ENCODE measurements at regions not wholly inside any gene's neighbourhood (a gene's known extent, or its start where the extent isn't known, plus 50 kb on each side); places are given as distances from the start of the nearest gene placed in this dataset.

DNA sequence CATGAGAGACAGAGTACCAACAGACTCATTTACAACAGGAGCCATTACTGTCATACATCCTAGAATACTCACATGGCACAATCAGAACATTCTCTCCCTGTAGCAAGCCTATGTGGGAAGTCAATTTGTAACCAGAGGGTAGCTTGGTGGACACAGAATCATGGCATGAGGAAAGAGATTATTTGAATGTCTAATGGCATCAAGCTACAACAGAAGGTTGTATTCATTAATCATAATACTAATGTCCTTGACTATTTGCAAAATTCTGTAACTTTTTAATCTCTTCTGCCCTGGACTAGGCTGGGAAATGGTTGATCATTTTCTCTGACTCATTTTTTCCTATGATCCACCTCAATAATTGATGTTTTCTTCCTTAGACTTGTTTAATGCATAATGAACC, 345.2 kb upstream of the IL12A start:
- no peak for DNase-seq (ENCODE audit: low read depth, low spot score)

DNA sequence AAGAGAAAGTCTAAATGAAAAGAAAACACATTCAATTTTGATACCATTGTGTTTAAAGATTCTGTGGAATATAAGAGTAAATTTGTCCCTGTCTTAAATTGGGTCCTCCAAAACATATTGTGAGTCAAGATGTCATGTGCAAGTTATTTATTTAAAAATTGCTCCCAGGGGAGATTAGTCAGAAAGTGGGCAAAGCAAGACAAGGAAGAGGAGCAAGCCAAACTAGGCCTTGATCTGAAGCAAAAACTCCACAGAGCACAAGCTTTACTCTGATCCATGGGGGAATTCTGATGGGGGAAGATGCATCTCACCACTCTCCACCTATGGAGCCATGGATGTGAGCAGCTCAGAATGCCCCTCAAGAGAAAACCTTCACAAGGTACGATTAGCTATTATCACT, 342.8 kb upstream of the IL12A start:
- no peak for DNase-seq (ENCODE audit: low read depth, low spot score)

DNA sequence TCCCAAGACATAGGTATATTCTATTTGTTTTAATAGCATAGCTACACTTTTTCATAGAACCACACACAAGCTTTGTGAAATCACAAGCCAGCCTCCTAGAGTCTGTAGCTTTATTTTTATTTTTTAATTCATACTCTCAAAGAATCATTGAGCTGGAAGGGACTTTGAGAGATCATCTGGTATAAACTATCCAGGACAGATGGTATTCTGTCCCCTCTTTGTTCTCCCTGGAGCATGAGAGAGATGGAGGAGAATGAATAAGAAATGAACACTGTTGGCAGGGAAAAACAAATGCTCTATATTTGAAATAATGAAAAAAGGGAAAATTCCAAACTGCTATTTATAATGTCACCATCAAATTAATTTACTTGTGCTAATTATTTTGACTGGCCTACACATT, 338.7 kb upstream of the IL12A start:
- DNase-seq (ENCODE audit: low read depth, low spot score): no peak

DNA sequence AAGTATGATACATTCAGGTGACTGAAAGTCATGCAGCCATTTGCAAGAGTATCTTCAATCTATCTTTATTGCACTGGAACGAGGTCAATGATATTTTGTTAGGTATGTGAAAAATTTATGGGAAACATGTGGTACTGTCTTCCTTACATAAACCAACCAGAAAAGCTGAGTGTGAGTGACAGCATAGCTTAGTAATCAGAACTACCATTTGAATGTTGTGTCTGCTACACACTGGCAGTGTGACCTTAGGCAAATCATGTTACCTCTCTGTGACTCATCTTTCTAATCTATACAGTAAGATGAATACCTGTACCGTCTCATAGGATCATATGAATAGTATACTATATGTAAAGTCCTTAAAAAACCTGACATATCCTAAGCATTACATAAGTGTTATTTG, 337.9 kb upstream of the IL12A start:
- DNase-seq (ENCODE audit: low read depth, low spot score): no peak

DNA sequence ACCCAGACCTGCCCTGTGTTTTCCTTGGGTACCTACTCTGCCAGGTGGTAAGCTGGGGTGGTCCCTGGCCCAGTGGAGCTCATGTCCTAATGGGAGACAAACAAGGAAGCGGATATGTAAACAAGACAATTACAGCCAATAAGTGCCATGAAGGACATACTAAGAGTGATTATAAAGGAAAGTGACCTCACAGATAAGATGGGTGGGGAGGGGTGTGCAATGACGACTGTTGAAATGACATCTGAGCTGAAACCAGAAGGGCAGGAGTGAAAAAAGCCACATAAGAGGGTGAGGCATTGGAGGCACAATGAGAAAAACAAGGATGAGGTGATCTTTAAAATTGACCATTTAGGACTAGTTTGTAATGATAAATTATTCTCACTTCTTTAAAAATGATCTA, 336.2 kb upstream of the IL12A start:
- no peak for DNase-seq (ENCODE audit: low read depth, low spot score)

DNA sequence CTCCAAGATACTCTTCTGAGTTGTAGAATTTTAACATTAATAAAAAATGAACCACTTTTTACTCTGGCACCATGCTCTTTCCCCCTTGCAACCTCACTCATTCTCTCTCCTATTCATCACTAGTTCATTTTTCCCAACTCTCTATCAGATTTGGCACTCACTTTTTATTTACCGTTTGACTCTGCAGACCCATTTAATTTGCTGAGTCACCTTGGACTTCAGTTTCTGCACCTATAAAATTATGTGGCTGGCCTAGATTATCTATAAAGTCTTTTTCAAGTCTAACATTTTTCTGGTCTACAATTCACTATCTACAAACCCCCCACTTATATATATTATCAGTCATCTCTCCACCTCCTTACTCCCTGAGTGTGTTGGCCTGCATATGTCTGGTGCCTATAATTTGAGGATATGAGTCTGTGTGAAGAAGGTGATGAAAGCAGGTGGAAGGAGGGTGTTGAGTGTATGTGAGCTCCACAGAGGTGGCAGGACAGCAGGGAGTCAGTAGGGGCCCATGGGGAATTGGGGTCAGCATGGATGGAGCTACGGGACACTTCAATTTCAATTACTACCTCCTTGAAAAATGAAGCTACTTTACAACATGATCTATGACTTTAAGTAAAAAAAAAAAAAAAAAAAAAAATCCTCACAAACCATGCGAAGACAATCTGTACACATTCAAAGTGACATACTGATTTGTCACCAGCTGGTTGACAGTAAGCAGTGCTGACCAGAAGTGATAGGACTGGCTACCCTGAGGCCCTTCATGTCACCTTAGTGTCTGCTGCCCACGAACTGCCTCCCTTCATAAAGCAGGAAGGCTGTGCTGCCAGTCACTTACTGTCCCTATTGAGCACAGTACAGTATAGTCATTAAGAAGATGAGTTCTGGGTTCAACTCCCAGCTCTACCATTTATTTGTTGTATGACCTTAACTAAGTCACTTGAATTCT, 334.2 kb upstream of the IL12A start:
- DNase-seq (ENCODE audit: low read depth, low spot score): no peak

DNA sequence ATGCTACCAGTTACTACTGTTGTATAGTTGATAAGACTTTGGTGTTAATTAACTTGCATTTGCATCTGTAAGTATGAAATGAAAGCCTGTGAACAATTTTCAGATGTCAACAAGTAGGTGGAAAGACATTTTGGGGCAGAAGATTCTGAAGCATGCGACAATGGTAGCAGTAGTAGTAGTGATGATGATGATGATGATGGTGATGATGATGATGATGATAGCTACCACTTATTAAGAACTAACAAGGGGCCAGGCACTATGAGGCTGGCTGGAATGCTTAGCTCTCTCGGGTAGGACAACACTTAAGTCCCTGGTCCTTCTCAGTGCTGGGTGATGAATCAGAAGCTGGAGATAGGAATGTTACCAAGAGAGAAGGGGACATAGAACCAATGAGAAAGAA, 333.4 kb upstream of the IL12A start:
- no peak for DNase-seq (ENCODE audit: low read depth, low spot score)

DNA sequence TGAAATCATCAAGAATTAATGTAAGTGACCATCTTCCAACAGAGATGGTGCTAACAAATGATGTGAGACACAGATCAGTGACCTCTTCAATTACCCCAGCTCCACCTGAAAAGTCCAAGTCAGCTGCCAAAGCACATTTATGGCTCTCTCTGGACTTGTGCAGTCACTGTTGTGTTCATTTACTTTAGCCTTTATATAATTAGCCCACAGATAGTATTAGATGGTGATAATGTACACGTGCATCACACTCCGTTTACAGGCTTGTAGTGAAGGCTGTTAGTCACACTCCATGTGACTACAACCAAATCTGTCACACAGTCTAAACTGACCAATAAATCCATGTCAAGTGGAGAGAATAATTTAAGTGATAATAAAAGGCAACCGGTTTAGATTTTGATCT, 331.5 kb upstream of the IL12A start:
- DNase-seq (ENCODE audit: low read depth, low spot score): no peak

DNA sequence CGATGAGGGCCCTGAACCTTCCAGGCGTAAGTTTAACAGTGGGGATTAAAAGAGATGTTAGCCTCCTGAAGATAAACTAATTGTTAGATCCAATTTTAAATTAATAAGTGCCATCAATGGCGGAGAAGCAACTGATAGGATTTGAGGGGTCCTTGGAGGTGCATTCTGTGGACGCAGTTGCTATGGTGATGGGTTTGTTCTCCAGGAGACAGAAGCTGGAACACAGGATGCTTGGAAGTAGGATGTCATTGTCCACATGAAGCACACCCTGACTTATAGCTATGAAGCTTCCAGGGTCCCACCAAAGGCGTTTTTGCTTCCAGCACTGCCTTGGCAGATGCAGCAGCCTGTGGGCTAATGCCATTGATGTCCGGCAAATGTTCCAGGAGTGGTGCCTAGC, 331.0 kb upstream of the IL12A start:
- no peak for DNase-seq (ENCODE audit: low read depth, low spot score)

DNA sequence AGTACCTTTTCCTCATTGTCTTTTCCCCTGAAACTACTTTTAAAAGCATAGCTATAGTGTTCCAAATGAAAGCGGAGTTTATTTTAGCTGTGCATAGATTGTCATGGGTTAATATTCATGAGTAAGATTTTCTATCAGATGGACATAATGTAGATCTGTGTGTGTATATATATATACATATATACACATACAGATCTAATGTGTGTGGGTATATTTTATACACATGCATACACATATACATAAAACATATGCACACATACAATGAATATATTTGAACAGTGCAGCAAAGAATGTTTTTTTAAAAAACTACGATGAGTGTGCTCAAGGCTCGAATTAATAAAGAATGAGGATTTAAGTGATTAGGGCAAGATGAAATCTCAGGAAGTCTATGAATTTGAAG, 328.3 kb upstream of the IL12A start:
- DNase-seq (ENCODE audit: low read depth, low spot score): no peak

DNA sequence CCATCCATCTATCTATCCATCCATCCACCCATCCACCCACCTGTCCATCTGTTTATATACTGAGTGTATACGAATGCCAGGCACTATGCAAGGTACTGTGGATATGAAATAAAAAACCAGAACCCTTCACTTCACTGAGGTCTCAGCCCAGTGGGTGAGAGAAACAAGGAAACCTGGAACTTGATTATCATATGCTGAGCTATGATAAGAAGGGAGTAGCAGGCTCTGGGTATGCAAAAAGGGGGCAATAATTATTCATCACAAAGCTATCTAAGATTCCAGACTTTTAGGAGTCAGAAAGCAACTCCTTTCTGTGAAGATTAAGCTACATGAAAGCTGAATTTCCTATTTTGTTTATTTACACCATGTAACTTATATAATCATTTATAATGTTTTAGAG, 327.7 kb upstream of the IL12A start:
- DNase-seq (ENCODE audit: low read depth, low spot score): no peak

DNA sequence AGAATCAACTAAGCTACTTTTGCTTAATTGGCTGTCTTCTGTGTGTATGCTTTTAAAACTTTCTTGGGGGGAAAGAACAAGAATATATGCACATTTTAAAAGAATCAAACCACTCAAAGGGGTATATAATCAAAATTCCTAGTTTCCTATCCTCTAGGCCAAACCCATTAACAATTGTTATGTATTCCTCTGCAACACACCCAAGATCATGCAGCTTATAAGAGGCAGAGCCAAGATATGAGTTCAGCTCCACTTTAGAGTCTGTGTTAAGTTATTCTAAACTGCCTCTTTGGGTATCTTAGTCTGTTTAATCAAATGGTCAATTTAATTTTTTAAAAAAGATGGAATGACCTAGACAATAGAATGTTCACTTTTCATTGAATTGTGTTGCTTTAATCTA, 326.1 kb upstream of the IL12A start:
- DNase-seq (ENCODE audit: low read depth, low spot score): no peak

DNA sequence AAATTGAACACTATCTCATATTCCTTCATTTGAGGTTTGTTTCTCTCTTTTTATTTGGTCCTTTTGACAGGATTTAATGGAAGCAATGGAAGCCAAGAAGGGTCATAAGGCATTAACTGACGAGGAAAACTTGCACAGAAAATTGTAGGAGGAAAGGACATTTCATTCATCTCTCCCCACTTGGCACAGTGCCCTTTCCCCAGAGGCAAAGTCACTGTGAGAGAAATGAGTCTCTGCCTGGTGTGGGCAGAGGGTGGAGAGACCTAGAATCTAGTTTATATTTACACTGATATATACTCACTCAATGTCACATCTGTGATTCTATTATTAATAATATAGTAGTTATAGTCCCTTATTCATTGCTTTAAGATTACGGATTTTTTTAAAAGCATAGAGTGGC, 324.6 kb upstream of the IL12A start:
- no peak for DNase-seq (ENCODE audit: low read depth, low spot score)

DNA sequence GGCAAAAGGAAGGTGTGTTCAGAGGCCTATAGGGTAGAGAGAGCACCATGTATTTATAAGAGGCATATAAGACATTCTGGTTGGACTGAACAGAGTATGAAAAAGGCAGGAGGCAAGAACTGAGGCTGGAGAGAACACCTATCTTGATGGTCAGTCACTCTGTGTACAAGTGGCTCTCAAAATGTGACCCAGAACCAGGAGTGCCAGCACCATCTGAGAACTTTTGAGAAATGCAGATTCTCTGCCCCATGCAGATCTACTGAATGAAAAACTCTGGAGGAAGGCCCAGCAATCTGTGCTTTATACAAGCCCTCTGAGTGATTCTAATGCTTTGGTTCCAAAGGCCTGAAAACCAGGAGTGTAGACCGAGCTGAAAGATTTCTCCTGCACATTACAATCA, 324.0 kb upstream of the IL12A start:
- DNase-seq (ENCODE audit: low read depth, low spot score): no peak

DNA sequence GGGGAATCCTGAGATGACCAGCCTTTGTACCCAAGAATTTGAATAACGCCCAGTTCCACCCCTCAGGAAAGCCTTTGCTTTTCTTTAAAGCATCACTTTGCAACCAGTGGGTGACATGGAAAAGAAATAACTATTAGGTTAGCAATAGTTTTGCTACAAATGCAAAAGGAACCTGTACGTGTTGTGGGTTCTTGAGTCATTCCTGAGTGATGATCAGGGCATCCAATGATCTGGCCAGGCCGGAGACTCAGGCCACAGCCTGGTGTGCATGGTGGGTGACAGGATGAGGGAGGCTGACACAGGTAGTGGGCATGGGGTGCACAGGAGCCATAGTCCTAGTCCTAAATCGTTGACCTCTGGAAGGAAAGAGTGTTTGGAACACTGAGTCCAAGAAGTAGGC, 321.4 kb upstream of the IL12A start:
- DNase-seq (ENCODE audit: low read depth, low spot score): no peak

DNA sequence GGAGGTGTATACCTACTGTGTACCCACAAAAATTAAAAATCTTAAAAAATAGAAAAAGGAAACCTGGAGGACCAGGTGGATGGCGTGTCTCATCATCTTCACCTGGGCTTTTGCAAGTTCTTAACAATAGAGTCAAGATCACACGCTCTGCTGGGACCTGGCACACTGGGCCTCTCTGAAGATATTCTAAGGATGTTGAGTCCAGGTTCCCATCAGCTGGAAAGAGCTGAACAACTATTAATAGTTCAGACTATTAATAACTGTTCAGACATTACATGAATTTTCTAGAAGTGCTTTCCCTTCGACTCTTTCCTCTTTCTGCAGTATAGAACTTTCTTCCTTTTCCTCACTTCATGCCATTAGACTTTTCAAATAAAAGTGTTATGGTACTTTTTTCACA, 320.2 kb upstream of the IL12A start:
- DNase-seq (ENCODE audit: low read depth, low spot score): no peak

DNA sequence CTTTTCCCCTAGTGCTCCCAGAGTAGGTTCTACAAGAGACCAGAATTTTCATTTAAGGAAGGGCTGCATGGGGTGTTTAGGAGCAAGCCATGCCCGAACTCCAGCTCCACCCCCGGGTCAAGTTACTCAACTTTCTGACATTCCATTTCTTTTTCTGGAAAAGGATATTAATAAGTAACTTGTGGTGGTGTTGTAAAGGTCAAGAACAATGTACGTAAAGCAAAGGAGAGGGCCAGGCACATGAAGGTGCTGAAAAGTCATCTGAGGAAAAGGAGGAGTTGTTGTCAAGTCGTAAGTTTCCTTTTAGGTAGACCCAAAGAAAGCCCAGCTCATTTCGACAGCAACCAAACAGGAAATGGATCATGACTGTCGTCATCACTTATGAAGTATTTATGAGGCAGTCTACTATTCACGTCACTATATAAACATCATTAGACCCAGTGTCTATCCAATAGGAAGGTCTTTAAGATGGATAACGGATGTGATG, 319.6 kb upstream of the IL12A start:
- DNase-seq (ENCODE audit: low read depth, low spot score): no peak

DNA sequence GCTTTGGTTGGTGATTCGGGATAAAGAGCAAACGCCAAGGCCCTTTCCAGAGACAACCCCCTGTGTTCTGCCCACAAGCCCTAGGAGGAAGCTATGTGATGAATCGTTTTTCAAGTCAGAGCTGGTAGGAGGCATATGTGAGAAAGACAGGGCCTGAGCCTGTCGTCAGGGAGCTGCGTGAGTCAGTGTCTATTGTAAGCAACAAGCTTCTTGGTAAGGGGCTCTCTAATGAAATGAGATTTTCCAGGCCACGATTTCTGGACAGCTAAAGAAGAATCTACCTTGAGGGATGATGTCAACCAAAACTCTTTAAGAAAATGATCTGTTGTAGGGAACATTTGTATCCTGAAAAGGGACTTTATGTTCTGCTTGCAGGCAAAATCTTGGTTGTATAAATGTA, 318.9 kb upstream of the IL12A start:
- no peak for DNase-seq (ENCODE audit: low read depth, low spot score)

DNA sequence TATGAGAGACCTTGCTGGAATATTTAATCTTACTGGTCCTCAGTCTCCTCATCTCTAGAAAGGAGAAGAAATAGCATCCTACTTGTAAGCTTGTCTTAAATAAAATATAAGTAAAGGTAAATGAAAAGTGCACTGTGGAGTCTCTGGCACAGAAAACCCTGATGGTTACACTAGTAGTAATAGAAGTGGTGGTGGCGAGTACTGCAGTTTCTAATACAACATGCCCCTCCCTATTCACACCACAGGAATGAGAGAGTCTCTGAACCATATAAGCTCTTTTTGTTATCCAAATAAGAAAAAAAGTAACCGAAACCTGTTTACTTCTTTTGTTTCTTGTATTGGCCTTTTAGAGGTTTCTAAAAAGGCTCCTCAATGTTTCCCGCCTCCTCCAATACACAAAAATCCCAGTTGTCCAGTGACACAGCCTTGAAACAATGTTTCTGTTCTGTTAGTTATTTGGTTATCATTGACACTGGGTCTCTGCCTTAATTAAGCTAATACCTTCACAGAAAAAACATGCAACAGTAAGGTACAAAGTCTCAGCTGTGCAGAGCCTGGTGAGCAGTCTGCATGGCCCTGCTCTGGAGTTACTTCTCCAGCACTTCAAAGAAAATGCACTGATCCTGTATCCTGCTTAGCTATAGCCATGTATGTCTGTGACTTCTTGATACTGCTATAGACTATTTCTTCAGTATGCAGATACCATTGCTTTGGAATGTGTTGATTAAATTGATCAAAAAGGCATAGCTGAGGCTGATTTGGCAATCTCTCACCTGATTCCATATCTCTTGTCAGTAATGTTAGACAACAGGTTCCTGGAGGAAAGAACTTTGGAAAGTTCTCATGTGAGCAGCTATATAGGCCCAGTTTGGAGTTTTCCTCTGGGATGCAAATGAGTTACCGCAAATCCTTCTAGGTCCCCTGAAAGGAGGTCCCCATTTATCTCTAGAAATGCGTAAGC, 315.6 kb upstream of the IL12A start:
- DNase-seq (ENCODE audit: low read depth, low spot score): no peak

DNA sequence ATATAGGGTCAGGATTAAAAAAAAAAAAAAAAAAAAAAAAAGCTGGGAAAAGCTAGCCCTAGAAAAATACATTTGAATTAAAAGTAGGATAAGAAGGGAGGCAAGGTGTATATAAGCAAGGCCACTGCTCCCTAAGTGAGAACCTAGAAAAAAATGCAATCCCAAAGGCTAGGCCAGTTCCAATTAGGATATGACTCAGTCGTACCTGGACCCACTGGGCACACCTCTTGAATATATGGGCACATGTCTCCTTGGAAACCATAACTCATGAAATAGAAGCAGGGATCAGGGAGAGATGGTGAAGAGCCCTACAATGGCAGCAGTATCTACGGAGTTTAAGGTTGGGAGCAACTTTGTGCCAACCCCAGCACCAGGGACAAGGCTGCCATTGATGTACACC, 314.1 kb upstream of the IL12A start:
- no peak for DNase-seq (ENCODE audit: low read depth, low spot score)

DNA sequence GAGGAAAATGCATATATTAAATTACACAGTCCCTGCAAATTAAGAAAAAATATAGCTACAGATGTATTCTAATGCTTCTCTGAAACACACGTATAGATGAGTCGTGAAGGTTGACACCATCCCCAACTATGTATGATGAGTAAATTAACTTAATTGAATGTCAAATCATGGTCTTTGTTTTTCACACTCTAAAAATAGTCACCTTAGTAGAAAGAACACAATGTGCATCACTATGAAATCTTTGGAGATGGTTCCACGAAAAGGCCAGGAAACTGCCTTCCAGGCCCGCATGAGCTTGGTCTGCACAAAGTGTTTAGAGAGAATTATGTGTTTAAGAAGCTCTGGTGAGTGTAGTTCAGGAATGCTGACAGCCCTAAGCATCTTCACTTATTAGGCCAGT, 313.4 kb upstream of the IL12A start:
- DNase-seq (ENCODE audit: low read depth, low spot score): no peak

DNA sequence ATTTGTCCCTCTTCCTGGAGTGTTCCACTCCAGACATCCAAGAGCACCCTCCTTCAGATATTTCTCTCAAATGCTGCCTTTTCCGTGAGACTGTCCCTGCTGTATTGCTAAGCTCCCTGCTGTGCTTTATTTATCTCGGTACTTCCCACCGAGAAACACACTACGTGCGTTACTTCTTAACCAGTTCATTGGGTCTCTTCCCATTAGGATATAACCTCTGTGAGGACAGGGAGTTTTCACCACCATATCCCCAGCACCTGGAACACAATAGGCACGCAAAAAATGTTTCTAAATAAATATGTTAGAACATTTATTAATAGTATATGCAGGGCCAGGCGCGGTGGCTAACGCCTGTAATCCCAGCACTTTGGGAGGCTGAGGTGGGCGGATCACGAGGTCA, 308.7 kb upstream of the IL12A start:
- DNase-seq (ENCODE audit: low read depth, low spot score): no peak
